Aorta (tissue), 5 donors: ENCODE measurements at regions not wholly inside any gene's neighbourhood (a gene's known extent, or its start where the extent isn't known, plus 50 kb on each side); places are given as distances from the start of the nearest gene placed in this dataset.

Experiments used
- ATAC-seq: fragments of 200-7000 bp; cut with Tn5 transposase; one replicate; pipeline ENCODE4 v1.9.1; 2022; ENCODE audit warnings: moderate library complexity; ENCODE audit not compliant: low FRiP score
- DNase-seq, 2 donors: peaks; one replicate each; pipeline ENCODE4 v3.0.0-alpha.2; 2020
- H3K27ac ChIP-seq, 2 donors: one replicate each; pipeline ENCODE4 v1.5.1; 2013; ENCODE audit warnings: low read length in 2 of 2, mild to moderate bottlenecking in 2 of 2, moderate library complexity in 2 of 2, control low read depth in 1 of 2, inconsistent platforms in 1 of 2, low read depth in 1 of 2
- H3K27me3 ChIP-seq, 2 donors: one replicate each; pipeline ENCODE4 v1.6.1; 2013; ENCODE audit warnings: control low read depth in 1 of 2, low read length in 1 of 2, mild to moderate bottlenecking in 1 of 2, moderate library complexity in 1 of 2; ENCODE audit not compliant: insufficient read depth in 2 of 2, control insufficient read depth in 1 of 2
- H3K36me3 ChIP-seq, 2 donors: one replicate each; pipeline ENCODE4 v1.6.1; 2013; ENCODE audit warnings: control low read depth in 1 of 2, low read length in 1 of 2, mild to moderate bottlenecking in 1 of 2; ENCODE audit not compliant: insufficient read depth in 2 of 2, control insufficient read depth in 1 of 2
- H3K4me1 ChIP-seq, 2 donors: one replicate each; pipeline ENCODE4 v1.6.1; 2013; ENCODE audit warnings: low read length in 2 of 2, control low read depth in 1 of 2, mild to moderate bottlenecking in 1 of 2, moderate library complexity in 1 of 2; ENCODE audit not compliant: insufficient read depth in 2 of 2, control insufficient read depth in 1 of 2
- H3K4me3 ChIP-seq, 2 donors: one replicate each; pipeline ENCODE4 v1.5.1; 2013; ENCODE audit warnings: low read length in 2 of 2, control low read depth in 1 of 2, mild to moderate bottlenecking in 1 of 2
- H3K9me3 ChIP-seq: one replicate; pipeline ENCODE4 v1.6.1; 2013; ENCODE audit warnings: mild to moderate bottlenecking, low read length; ENCODE audit not compliant: control insufficient read depth
- WGBS, 2 donors: extraction: QIAGEN DNeasy Blood & Tissue Kit; methylation state at CpG; one replicate each; pipeline ENCODE4 v1.1.7; 2013; 5-methylcytosine and 5-hydroxymethylcytosine counted together
- intact Hi-C, 2 donors: fragments of 100-400 bp; cut with DNase I; formaldehyde crosslinking; loops; one replicate each; pipeline versions ENCODE4 v1.14.2 to v1.15.0; 2022
- donor health status: healthy with polysubstance abuse.
- donor health status: Bipolar disorder and iron deficiency.
- donor health status: DM: no; HTN: no; CAD: no.
- donor health status: DM: no; HTN: no; CAD: no.
- donor health status: DM: yes; HTN: yes; CAD: no.

DNA sequence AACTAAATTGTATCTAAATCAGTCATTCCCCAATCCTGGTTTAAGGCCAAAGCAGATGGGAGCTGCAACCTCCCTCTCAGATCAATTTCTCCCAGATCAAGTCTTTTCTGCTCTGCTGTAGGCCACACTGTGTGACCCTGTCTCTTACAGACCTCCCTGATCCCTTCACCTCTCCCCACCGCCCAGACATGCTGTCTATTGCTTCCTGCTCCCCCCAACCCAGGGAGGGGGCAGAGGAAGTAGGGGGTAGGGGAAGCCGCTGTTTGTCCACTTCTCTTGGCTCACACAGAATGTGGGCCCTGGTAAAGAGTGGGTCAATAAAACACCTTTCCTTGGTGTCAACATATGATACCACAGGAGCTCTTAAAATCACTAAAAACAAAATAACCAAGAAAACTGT lies 226.3 kb downstream of the ENC1 start:
- H3K36me3 ChIP-seq: no peaks in the 10 kb centered on the region
- intact Hi-C loops: no loop called here
- DNase-seq (no peak), ATAC-seq (no peak)
- H3K27ac ChIP-seq: no peak overlapping the region
- H3K9me3 ChIP-seq: no peaks in the 10 kb centered on the region
- H3K4me1 ChIP-seq: no peaks in the 10 kb centered on the region
- no peaks in the 10 kb centered on the region for H3K27me3 ChIP-seq
- H3K4me3 ChIP-seq: no peak overlapping the region
- WGBS, 2 donors: 95 to 100% methylated on average over 2 of the region's 2 CpGs

GRCh38 chr5:74413403-74414048 lies 227.0 kb downstream of the ENC1 start:
- ATAC-seq (no peak), DNase-seq (no peak)
- H3K9me3 ChIP-seq: no peaks in the 10 kb centered on the region
- intact Hi-C loops: no loop called here
- no peaks in the 10 kb centered on the region for H3K36me3 ChIP-seq
- no peaks in the 10 kb centered on the region for H3K4me1 ChIP-seq
- no peaks in the 10 kb centered on the region for H3K27me3 ChIP-seq
- no peak overlapping the region for H3K4me3 ChIP-seq
- WGBS, 2 donors: 83 to 86% methylated on average over 3 of the region's 3 CpGs
- no peak overlapping the region for H3K27ac ChIP-seq

DNA sequence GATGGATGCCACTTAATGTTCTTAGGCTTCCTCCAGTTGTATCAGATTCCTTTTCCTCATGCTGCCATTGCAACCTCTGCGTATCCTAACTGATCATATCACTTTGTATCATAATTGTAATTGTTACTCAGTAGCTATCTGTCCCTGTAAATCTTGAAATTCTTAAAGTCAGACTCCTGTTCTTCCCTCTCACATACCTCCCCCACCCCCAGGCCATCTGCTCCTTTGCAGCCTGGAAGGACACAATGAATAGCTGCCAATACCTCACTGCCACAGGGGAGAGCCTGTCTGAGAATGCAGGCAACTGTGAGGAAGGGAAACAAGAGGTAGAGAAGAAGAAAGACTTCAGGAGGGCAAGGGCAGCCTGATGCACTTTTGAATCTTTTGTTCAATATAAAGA lies 228.5 kb downstream of the ENC1 start:
- WGBS, 2 donors: 0 to 41% methylated on average over 1 of the region's 1 CpG
- H3K27ac ChIP-seq: no peak overlapping the region
- H3K27me3 ChIP-seq: no peaks in the 10 kb centered on the region
- DNase-seq: no peak
- ATAC-seq: no peak
- intact Hi-C loops: no loop called here
- no peaks in the 10 kb centered on the region for H3K36me3 ChIP-seq
- no peaks in the 10 kb centered on the region for H3K9me3 ChIP-seq
- no peaks in the 10 kb centered on the region for H3K4me1 ChIP-seq
- H3K4me3 ChIP-seq: no peak overlapping the region

GRCh38 chr5:74409712-74410111 lies 230.8 kb downstream of the ENC1 start:
- peaks cover 0 to 5% of the 10 kb centered on the region in 2 donors for H3K4me1 ChIP-seq
- ATAC-seq (no peak), DNase-seq (no peak)
- no peaks in the 10 kb centered on the region for H3K9me3 ChIP-seq
- H3K27me3 ChIP-seq: no peaks in the 10 kb centered on the region
- H3K4me3 ChIP-seq: no peak overlapping the region
- H3K36me3 ChIP-seq: no peaks in the 10 kb centered on the region
- H3K27ac ChIP-seq: no peak overlapping the region
- intact Hi-C loops: no loop called here

GRCh38 chr5:74409166-74409706 lies 231.3 kb downstream of the ENC1 start:
- Histone ChIP-seq H3K36me3 (no peaks in the 10 kb centered on the region), H3K4me3 (no peak overlapping the region), H3K27ac (no peak overlapping the region), H3K9me3 (no peaks in the 10 kb centered on the region), H3K4me1 (peaks cover 0 to 6% of the 10 kb centered on the region in 2 donors), H3K27me3 (no peaks in the 10 kb centered on the region)
- 92 to 93% methylated on average over 4 of the region's 4 CpGs for WGBS, 2 donors
- no peak for ATAC-seq
- DNase-seq: no peak
- intact Hi-C loops: no loop called here

- Histone ChIP-seq H3K27me3 (no peaks in the 10 kb centered on the region), H3K27ac (no peak overlapping the region), H3K4me3 (no peak overlapping the region), H3K36me3 (no peaks in the 10 kb centered on the region), H3K4me1 (peaks cover 0 to 6% of the 10 kb centered on the region in 2 donors), H3K9me3 (no peaks in the 10 kb centered on the region)
- ATAC-seq: no peak
- intact Hi-C loops: no loop called here
- DNase-seq: no peak
- WGBS, 2 donors: 78 to 88% methylated on average over 7 of the region's 7 CpGs
Measured at GRCh38 chr5:74408150-74409043, 232.1 kb downstream of the ENC1 start.

DNA sequence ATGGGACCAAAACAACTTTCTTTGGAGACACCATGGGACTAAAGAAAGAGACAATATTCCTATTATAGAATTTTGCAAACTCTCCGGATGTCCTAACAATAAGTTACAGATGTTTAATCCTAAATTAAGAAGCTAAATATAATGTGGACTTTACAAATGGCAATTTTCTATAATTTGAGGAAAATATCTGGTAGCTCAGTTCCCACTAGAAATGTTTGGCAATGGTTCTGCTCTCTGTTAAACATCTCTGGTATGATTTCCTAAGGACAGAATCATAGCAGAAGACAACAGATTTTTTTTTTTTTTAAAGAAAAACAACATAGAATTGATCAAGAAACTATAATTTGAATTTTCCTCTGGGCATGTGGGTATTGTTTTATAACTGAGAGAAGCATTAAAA lies 232.8 kb downstream of the ENC1 start:
- 53 to 96% methylated on average over 1 of the region's 1 CpG for WGBS, 2 donors

DNA sequence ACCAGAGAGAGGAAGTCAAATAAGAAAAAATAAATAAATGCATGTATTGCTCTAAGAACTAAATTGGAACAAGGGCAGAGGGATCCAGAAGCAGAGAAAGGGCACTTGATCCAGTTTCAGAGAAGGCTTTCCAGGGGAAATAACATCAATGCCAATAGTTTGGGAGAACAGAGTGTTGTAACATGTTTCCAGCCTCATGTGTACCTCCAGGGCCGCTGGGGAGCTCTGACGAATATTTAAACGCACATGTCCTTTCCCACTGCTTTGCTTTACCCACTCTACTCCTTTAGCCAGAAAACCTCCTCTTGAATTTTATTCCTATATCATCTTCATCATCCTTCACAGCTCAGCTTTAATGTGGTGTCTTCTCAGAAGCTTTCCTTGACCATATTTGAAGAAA lies 233.7 kb downstream of the ENC1 start:
- ATAC-seq: peak; percentile 74
- no peak for DNase-seq
- Histone ChIP-seq H3K4me1 (peaks cover 0 to 6% of the 10 kb centered on the region in 2 donors), H3K27me3 (no peaks in the 10 kb centered on the region), H3K36me3 (no peaks in the 10 kb centered on the region), H3K9me3 (no peaks in the 10 kb centered on the region), H3K27ac (no peak overlapping the region), H3K4me3 (no peak overlapping the region)
- intact Hi-C loops: no loop called here
- WGBS, 2 donors: 13 to 14% methylated on average over 3 of the region's 3 CpGs

More for the DNA sequence above, 232.8 kb downstream of the ENC1 start:
- intact Hi-C loops: no loop called here
- Histone ChIP-seq H3K4me3 (no peak overlapping the region), H3K9me3 (no peaks in the 10 kb centered on the region), H3K36me3 (no peaks in the 10 kb centered on the region), H3K27ac (no peak overlapping the region), H3K4me1 (peaks cover 0 to 6% of the 10 kb centered on the region in 2 donors), H3K27me3 (no peaks in the 10 kb centered on the region)
- ATAC-seq (no peak), DNase-seq (no peak)

GRCh38 chr5:74405593-74405992 lies 234.9 kb downstream of the ENC1 start:
- Histone ChIP-seq H3K4me3 (no peak overlapping the region), H3K9me3 (no peaks in the 10 kb centered on the region), H3K27ac (no peak overlapping the region), H3K27me3 (no peaks in the 10 kb centered on the region), H3K36me3 (no peaks in the 10 kb centered on the region), H3K4me1 (peaks cover 0 to 6% of the 10 kb centered on the region in 2 donors)
- no peak for DNase-seq
- intact Hi-C loops: no loop called here
- 78 to 81% methylated on average over 4 of the region's 4 CpGs for whole genome bisulfite sequencing, 2 donors
- no peak for ATAC-seq
